BJ (cell line): ENCODE measurements at regions not wholly inside any gene's neighbourhood (a gene's known extent, or its start where the extent isn't known, plus 50 kb on each side); places are given as distances from the start of the nearest gene placed in this dataset.

Experiments used
- CTCF ChIA-PET: fragments of 350-600 bp; formaldehyde crosslinking; extraction: SDS; loops from one replicate; lab custom pipeline; 2021; ENCODE audit warnings: antibody characterized with exemption, inconsistent platforms; lab: Yijun Ruan, JAX
- POLR2A ChIA-PET: fragments of 300-600 bp; sonication (Branson Sonifier 250); formaldehyde crosslinking; extraction: SDS; loops from one replicate; lab custom pipeline; 2021; ENCODE audit warnings: antibody characterized with exemption; lab: Charles Lee
- DNase-seq: peaks from one replicate; pipeline ENCODE4 v3.0.0-alpha.2; 2011; ENCODE audit warnings: low read depth
- H3K27me3 ChIP-seq: 2 replicates; pipeline ENCODE4 v1.6.0; 2011; ENCODE audit warnings: low read length; ENCODE audit not compliant: control insufficient read depth, insufficient read depth
- H3K36me3 ChIP-seq: 2 replicates; pipeline ENCODE4 v1.5.1; 2011; ENCODE audit warnings: low read length; ENCODE audit not compliant: control insufficient read depth, insufficient read depth
- H3K4me3 ChIP-seq: 2 replicates; pipeline ENCODE4 v1.5.1; 2011; ENCODE audit warnings: low read depth, mild to moderate bottlenecking, control low read depth, low read length
- TF ChIP-seq, protein P1 (sequence below): IDR thresholded peaks from 2 replicates; pipeline ENCODE4 v1.5.1; 2011; ENCODE audit warnings: low read depth, mild to moderate bottlenecking, control low read depth, inconsistent platforms, low read length, moderate library complexity; ENCODE audit not compliant: insufficient read depth

DNA sequence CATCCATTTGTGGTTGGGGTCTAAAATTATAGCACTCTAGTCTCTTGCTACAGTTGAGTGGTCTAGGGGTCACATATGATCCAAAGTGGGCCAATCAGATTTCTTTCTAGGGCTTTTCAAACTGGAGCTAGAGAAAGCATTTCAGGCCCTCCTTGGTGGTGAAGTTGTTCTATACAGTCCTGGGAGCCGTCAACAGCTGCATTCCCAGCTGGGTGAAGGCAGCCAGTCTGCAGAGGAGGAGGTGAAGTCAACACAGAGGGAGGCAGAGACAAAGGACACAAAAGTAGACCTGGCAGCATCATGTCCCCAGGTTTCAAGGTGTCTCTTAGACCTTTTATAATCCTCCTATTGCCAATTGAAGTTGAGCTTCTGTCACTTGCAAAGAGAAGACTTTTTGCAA lies 518.2 kb downstream of the BNC2 start:
- TF ChIP-seq, protein P1, sequence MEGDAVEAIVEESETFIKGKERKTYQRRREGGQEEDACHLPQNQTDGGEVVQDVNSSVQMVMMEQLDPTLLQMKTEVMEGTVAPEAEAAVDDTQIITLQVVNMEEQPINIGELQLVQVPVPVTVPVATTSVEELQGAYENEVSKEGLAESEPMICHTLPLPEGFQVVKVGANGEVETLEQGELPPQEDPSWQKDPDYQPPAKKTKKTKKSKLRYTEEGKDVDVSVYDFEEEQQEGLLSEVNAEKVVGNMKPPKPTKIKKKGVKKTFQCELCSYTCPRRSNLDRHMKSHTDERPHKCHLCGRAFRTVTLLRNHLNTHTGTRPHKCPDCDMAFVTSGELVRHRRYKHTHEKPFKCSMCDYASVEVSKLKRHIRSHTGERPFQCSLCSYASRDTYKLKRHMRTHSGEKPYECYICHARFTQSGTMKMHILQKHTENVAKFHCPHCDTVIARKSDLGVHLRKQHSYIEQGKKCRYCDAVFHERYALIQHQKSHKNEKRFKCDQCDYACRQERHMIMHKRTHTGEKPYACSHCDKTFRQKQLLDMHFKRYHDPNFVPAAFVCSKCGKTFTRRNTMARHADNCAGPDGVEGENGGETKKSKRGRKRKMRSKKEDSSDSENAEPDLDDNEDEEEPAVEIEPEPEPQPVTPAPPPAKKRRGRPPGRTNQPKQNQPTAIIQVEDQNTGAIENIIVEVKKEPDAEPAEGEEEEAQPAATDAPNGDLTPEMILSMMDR, result no peak
- Histone ChIP-seq H3K4me3 (no peak overlapping the region), H3K27me3 (no peaks in the 10 kb centered on the region), H3K36me3 (no peaks in the 10 kb centered on the region)
- DNase-seq, result no peak
- ChIA-PET POLR2A (interaction anchor here (0.7 kb wide), 2 partner anchors 16 to 107 kb away, joined by 3 read pairs; no protein-coding TSS in a partner anchor), CTCF (interaction anchor here (0.9 kb wide), 1 partner anchor 9 kb away, joined by 3 read pairs; no protein-coding TSS in a partner anchor)

DNA sequence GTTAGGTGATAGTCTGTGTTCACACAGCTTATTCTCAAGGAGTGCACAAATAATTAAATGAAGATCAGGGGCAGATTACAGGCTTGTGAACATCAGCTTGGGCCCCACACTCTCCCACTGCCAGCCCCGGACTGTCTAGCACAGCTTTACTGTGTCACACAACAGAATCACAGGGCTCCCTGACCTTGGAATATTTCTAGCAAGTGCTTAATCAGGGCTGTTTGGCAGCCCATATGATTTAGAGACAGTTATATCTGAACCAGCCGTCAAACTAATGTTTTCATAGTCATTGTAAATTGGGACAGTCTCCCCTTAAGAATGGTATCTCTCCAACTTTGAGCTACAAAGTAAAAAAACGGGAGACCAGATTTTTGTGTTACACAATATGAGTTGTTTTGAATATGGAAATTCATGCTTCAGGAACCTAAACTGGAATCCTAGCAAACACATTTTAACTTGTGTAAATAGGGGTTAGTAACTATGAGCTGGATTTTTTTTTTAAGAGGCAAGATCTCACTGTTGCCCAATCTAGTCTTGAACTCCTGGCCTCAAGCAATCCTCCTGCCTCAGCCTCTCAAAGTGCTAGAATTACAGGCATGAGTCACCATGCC lies 517.6 kb downstream of the BNC2 start:
- no peaks in the 10 kb centered on the region for H3K27me3 ChIP-seq
- H3K4me3 ChIP-seq, result no peak overlapping the region
- no peak for DNase-seq
- TF ChIP-seq, protein P1, result no peak
- ChIA-PET POLR2A (interaction anchor here (0.7 kb wide), 2 partner anchors 15 to 107 kb away, joined by 3 read pairs; no protein-coding TSS in a partner anchor), CTCF (interaction anchor here (0.9 to 1.0 kb wide), 2 partner anchors 9 to 11 kb away, joined by 3 read pairs; no protein-coding TSS in a partner anchor)
- H3K36me3 ChIP-seq, result no peaks in the 10 kb centered on the region

DNA sequence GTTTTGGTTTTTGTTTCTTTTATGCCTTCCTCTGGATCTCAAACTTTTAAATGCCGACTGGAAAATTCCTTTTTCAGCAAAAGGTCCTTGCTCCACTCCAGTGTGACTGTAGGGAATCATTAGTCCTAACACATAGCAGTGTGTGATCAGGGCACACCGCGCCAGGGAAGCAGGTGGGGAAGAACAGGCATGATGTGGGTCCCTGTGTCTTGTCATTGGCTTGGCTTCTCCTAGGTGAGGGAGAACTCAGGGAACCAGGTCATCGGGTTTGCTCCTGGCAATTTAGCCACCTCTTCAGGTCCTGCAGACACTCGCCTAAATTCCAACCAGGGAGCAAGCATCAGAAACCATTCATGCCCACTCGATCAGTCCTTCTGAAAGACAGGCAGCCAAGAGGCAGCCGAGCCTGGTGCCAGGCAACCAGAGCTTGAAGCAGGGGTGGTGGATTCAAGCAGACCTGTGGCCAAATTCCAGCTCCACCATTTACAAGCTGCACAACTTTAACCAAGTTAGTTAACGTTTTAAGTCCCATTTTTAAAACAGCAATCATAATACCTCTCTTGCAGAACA lies 514.2 kb downstream of the BNC2 start:
- CTCF ChIA-PET, result no interaction called here
- Histone ChIP-seq H3K27me3 (no peaks in the 10 kb centered on the region), H3K4me3 (no peak overlapping the region), H3K36me3 (no peaks in the 10 kb centered on the region)
- POLR2A ChIA-PET, result no interaction called here
- TF ChIP-seq, protein P1, result no peak
- no peak for DNase-seq

DNA sequence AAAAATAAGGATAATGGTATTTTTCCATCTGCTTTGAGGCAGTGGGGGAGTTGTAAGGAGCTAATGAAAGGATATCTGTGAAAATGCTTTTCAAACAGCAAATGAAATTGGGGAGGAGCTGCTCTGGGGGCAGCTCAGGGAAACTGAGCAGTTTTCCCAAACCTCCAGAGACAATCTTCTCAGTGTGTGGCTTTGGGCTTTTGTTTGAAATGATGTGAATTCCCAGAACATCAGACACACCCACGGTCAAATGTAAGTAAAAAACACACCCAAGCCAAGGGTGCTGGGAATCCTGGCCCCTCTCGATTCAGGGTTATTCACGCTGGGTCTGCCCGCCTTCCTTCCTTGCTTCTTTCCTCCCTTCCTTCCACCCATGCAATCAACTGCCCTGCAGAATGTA lies 512.6 kb downstream of the BNC2 start:
- TF ChIP-seq, protein P1, result no peak
- Histone ChIP-seq H3K4me3 (no peak overlapping the region), H3K36me3 (no peaks in the 10 kb centered on the region), H3K27me3 (no peaks in the 10 kb centered on the region)
- DNase-seq, result no peak
- ChIA-PET POLR2A (no interaction called here), CTCF (no interaction called here)

DNA sequence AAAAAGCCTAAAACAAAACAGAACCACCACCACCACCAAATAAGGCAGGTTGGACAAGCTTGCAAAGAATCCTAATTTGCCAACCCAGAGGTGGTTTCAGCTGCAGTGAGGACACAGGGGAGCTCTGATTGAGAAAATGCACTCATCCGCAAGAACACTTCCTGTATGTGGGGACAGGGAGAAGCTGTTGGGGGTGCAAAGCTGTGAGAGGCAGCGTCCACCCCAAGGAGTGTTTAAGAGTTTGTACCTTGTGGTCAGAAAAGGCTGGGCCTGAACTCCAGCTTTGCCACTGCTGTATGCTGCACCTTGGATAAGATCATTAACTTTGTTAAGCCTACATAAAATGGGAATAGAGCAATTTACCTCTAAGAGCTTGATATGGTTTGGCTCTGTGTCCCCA lies 511.7 kb downstream of the BNC2 start:
- DNase-seq, result no peak
- no peaks in the 10 kb centered on the region for H3K36me3 ChIP-seq
- TF ChIP-seq, protein P1, result no peak
- H3K27me3 ChIP-seq, result no peaks in the 10 kb centered on the region
- CTCF ChIA-PET, result interaction anchor here (0.7 to 1.2 kb wide), 4 partner anchors 63 to 502 kb away, joined by 3 read pairs; no protein-coding TSS in a partner anchor
- POLR2A ChIA-PET, result no interaction called here
- H3K4me3 ChIP-seq, result no peak overlapping the region
